Right lobe of liver (tissue), 4 donors: ENCODE measurements at regions not wholly inside any gene's neighbourhood (a gene's known extent, or its start where the extent isn't known, plus 50 kb on each side); places are given as distances from the start of the nearest gene placed in this dataset.

Experiments used
- CTCF ChIP-seq, 4 donors: fragments of 200-600 bp in 3 of 4; fragments of 450-650 bp in 1 of 4; IDR thresholded peaks; one replicate each; pipeline versions ENCODE4 v1.5.1 to v1.8.0; 2016 to 2022; ENCODE audit warnings: antibody characterized with exemption in 4 of 4, mild to moderate bottlenecking in 2 of 4
- POLR2A ChIP-seq: fragments of 450-650 bp; IDR thresholded peaks from one replicate; pipeline ENCODE4 v1.6.1; 2017; ENCODE audit warnings: antibody characterized with exemption, mild to moderate bottlenecking
- donor health status: DM: no; HTN: no; CAD: no.
- donor health status: DM: no; HTN: no; CAD: no.
- donor health status: DM: no; HTN: yes; CAD: no.

- no peak for TF ChIP-seq CTCF (IDR thresholded peaks at IDR 0.05)
- TF ChIP-seq POLR2A = no peak
These were observed 143.7 kb downstream of the NAA11 start for GRCh38 chr4:79182209-79182608.
